Activated naive CD8-positive, alpha-beta T cell treated with anti-CD3 and anti-CD28 coated beads, Interleukin-2, amount 50 U/mL, for 24 hours (primary cell): ENCODE measurements at regions not wholly inside any gene's neighbourhood (a gene's known extent, or its start where the extent isn't known, plus 50 kb on each side); places are given as distances from the start of the nearest gene placed in this dataset.
"Not testable (repeated sequence)": the region's sequence is repeated elsewhere in the genome, so short reads cannot be mapped to it uniquely, and the experiment has no call there.

Experiments used
- ATAC-seq: fragments of 150-1000 bp; cut with Tn5 transposase; one replicate; pipeline ENCODE4 v1.10.0; 2021
- DNase-seq: peaks from one replicate; pipeline ENCODE4 v3.0.0; 2021
- H3K27ac Mint-ChIP-seq: one replicate; pipeline ENCODE4 v1.8.0; 2021; ENCODE audit warnings: mild to moderate bottlenecking, mixed read lengths
- H3K27me3 Mint-ChIP-seq: one replicate; pipeline ENCODE4 v1.8.0; 2021; ENCODE audit warnings: mixed read lengths
- H3K36me3 Mint-ChIP-seq: one replicate; pipeline ENCODE4 v1.8.0; 2021; ENCODE audit warnings: low read depth, mixed read lengths
- H3K4me1 Mint-ChIP-seq: one replicate; pipeline ENCODE4 v1.8.0; 2021; ENCODE audit warnings: mixed read lengths
- H3K4me3 Mint-ChIP-seq: one replicate; pipeline ENCODE4 v1.8.0; 2021; ENCODE audit warnings: mild to moderate bottlenecking, moderate library complexity, mixed read lengths
- H3K9me3 Mint-ChIP-seq: one replicate; pipeline ENCODE4 v1.8.0; 2021; ENCODE audit warnings: mixed read lengths

DNA sequence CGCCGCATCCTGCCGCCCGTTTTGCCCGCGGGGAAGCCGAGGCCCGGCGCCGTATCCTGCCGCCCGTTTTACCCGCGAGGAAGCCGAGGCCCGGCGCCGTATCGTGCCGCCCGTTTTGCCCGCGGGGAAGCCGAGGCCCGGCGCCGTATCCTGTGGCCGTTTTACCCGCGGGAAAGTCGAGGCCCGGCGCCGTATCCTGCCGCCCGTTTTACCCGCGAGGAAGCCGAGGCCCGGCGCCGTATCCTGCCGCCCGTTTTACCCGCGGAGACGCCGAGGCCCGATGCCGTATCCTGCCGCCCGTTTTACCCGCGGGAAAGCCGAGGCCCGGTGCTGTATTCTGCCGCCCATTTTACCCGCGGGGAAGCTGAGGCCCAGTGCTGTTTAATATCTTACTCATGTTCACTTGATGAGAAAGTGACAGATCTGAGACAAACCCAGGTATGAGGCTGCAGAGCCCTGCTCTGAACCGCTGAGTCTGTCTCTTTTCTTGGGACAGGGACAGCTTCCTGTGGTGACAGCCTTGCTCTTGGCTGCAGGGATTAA, 129.4 kb downstream of the CDH26 start:
- no peak overlapping the region for H3K4me3 Mint-ChIP-seq
- peaks cover 10% of the 10 kb centered on the region for H3K27me3 Mint-ChIP-seq
- ATAC-seq: no peak
- DNase-seq: no peak
- H3K9me3 Mint-ChIP-seq: peaks cover under 1% of the 10 kb centered on the region
- no peaks in the 10 kb centered on the region for H3K4me1 Mint-ChIP-seq
- no peak overlapping the region for H3K27ac Mint-ChIP-seq
- no peaks in the 10 kb centered on the region for H3K36me3 Mint-ChIP-seq

DNA sequence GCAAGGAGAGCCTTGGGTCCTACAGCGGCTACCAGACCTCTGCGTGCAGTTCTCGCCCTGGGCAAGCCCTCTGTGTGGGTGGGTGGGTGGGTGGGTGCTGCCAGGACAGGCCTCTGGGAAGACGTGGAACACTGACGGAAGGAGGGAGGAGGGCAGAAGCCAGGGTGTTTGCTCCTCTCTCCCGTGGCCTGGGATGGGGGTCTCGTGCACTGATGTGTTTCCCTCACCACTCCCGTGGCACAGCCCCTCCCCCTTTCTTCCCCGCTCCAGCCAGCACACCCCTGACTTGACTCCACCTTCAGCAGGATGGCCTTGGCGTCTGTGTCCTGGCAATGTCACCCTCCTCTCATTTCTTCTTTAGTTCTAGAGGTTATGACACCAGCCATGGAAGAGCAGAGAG, 130.0 kb downstream of the CDH26 start:
- H3K9me3 Mint-ChIP-seq: peaks cover 6% of the 10 kb centered on the region
- ATAC-seq (no peak), DNase-seq (no peak)
- no peaks in the 10 kb centered on the region for H3K4me1 Mint-ChIP-seq
- no peak overlapping the region for H3K4me3 Mint-ChIP-seq
- no peaks in the 10 kb centered on the region for H3K36me3 Mint-ChIP-seq
- H3K27me3 Mint-ChIP-seq: peaks cover 10% of the 10 kb centered on the region
- no peak overlapping the region for H3K27ac Mint-ChIP-seq

DNA sequence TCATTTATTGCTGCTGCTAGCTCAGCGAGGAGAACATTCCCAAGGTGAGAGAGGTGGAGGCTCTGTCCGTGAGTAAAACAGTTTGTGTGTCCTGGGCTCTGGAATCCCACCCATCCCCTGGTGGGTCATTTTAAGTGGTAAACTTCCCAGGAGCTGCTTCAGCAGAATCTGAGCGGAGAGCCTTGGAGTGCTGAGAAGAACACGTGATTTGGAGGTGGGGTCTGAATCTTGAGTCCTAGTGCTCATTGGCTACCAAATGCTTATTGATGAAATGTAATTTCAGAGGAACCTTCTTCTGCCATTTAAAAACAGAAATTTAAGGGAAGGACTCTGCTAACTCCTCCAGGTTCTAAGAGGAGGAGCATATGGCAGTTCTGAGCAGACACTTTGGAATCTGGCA, 132.4 kb downstream of the CDH26 start:
- Mint-ChIP-seq H3K27me3 (peaks cover 10% of the 10 kb centered on the region), H3K36me3 (no peaks in the 10 kb centered on the region)
- DNase-seq: no peak

DNA sequence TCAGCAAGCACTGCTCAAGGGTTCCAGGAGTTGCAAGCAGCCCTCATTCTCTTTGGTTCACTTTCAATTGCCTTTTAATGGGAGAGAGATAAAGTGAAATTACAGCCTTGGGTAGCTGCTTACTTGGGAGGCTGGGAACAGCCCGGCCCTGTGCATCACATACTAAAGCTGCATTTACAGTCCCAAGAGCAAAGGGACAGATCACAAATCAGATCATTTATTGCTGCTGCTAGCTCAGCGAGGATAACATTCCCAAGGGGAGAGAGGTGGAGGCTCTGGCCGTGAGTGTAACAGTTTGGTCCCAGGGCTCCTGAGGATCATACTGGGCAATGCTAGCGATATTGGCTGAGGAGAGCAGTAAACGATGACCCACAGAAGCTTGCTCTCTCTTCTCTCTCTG, 133.1 kb downstream of the CDH26 start:
- H3K4me3 Mint-ChIP-seq: no peak overlapping the region
- no peak overlapping the region for H3K27ac Mint-ChIP-seq
- no peaks in the 10 kb centered on the region for H3K4me1 Mint-ChIP-seq
- H3K9me3 Mint-ChIP-seq: peaks cover 11% of the 10 kb centered on the region
- no peak for DNase-seq
- no peaks in the 10 kb centered on the region for H3K36me3 Mint-ChIP-seq
- ATAC-seq: no peak
- peaks cover 10% of the 10 kb centered on the region for H3K27me3 Mint-ChIP-seq

More for the DNA sequence above, 132.4 kb downstream of the CDH26 start:
- Mint-ChIP-seq H3K9me3 (peaks cover 11% of the 10 kb centered on the region), H3K4me3 (no peak overlapping the region), H3K27ac (no peak overlapping the region), H3K4me1 (no peaks in the 10 kb centered on the region)
- ATAC-seq: no peak

DNA sequence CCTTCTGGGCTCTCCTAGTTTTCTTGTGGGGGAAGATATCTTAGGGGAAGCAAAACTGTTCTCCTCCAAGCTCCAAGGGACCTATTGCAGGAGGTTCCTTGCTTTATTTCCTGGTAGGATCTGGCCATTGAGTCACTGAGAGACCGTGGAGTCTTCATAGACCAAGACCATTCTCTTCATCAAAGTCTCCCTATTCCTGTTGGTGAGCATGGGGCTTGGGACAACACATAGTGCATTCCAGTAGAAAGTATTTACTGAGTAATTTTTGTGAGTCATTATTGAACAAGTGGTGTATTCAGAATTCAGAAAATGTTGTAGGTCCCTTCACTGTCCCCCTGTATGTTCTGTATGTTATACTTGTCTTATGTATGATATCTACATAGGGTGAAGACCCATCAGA, 133.6 kb downstream of the CDH26 start:
- ATAC-seq: no peak
- Mint-ChIP-seq H3K36me3 (no peaks in the 10 kb centered on the region), H3K4me1 (no peaks in the 10 kb centered on the region), H3K4me3 (no peak overlapping the region), H3K9me3 (peaks cover 11% of the 10 kb centered on the region), H3K27ac (no peak overlapping the region), H3K27me3 (peaks cover 8% of the 10 kb centered on the region)
- no peak for DNase-seq

DNA sequence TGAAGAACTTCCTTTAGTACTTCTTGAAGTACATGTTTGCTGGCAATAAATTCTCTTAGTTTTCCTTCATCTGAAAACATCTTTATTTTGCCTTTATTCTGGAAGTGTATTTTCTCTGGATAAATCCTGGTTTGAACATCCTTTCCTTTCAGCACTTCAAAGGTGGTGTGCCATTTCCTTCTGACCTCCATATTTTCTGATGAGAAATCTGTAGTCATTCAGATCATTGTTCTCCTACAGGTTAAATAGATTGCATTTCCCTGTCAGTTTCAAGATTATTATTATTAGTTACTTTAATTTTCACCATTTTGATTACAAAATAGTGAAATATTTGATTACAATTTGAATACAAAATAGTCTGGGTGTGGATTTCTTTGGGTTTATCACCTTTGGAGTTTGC, 134.5 kb downstream of the CDH26 start:
- Mint-ChIP-seq H3K9me3 (peaks cover 11% of the 10 kb centered on the region), H3K27me3 (peaks cover 4% of the 10 kb centered on the region), H3K4me3 (no peak overlapping the region), H3K36me3 (no peaks in the 10 kb centered on the region), H3K27ac (no peak overlapping the region), H3K4me1 (no peaks in the 10 kb centered on the region)
- no peak for ATAC-seq
- no peak for DNase-seq

DNA sequence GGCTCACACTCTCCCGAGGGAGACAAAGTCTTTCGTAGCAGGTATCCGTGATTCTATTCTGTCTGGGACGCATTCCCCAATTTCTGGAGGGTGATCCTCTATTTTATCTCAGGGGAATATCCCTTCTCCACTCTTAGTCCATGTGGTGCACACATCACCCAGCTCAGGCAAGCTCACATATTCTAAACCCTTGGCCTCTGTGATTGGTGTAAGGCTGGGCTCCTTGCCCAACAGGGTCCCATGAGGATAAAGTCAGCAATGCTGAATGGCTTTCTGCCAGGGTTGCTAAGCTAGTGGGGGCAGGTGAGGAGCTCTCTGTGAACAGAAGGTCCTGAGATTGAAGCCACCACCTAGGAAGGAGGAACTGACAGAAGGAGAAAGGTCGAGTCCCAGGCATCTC, 137.2 kb downstream of the CDH26 start:
- ATAC-seq: no peak
- H3K4me3 Mint-ChIP-seq: no peak overlapping the region
- H3K27ac Mint-ChIP-seq: no peak overlapping the region
- no peaks in the 10 kb centered on the region for H3K4me1 Mint-ChIP-seq
- DNase-seq: no peak
- H3K27me3 Mint-ChIP-seq: peaks cover 2% of the 10 kb centered on the region
- H3K9me3 Mint-ChIP-seq: peaks cover 17% of the 10 kb centered on the region
- no peaks in the 10 kb centered on the region for H3K36me3 Mint-ChIP-seq

DNA sequence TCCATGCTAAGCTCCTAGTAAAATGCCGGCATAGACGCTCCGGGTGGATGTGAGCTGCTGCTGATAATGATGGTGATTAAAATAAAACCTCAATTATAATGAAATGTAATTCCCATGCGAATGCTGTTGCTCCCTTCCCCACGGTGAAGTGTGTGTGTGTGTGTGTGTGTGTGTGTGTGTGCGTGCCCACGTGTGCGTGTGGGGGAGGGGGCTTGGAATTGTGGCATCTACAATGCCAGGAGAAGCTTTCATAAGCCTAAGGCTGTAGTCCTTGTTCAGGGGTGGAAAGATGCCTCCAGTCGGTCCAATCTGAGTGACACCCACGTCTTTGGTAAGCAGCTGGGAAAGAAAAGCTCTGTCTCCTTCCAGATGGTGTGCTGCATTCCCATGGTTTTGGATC, 137.9 kb downstream of the CDH26 start:
- H3K4me1 Mint-ChIP-seq: peaks cover 5% of the 10 kb centered on the region
- H3K9me3 Mint-ChIP-seq: peaks cover 17% of the 10 kb centered on the region

DNA sequence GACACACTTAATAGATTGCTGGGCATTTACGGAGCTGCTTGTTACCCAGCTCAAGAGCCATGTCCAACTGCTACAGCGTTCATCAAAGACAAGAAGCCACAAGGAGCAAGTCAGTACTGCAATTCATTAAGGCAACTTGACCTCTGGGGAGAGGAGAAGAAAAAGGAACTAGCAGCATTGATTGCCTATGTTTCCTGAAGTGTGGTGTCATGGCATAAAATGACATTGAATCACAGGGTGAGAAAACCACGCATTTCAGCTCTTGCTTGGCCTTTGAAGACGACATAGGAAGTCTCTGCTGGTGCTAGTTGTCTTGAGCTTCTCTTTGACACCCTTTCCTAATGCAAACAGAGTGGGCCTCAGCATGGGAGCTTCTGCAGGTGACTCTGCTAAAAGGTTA, 139.1 kb downstream of the CDH26 start:
- no peak overlapping the region for H3K27ac Mint-ChIP-seq
- peaks cover 17% of the 10 kb centered on the region for H3K9me3 Mint-ChIP-seq
- H3K36me3 Mint-ChIP-seq: no peaks in the 10 kb centered on the region
- no peak for DNase-seq
- no peak overlapping the region for H3K4me3 Mint-ChIP-seq
- peaks cover 1% of the 10 kb centered on the region for H3K27me3 Mint-ChIP-seq
- ATAC-seq: no peak
- peaks cover 8% of the 10 kb centered on the region for H3K4me1 Mint-ChIP-seq

More for the DNA sequence above, 137.9 kb downstream of the CDH26 start:
- H3K27ac Mint-ChIP-seq: no peak overlapping the region
- no peaks in the 10 kb centered on the region for H3K36me3 Mint-ChIP-seq
- no peak overlapping the region for H3K4me3 Mint-ChIP-seq
- H3K27me3 Mint-ChIP-seq: peaks cover 2% of the 10 kb centered on the region
- DNase-seq: no peak
- no peak for ATAC-seq

DNA sequence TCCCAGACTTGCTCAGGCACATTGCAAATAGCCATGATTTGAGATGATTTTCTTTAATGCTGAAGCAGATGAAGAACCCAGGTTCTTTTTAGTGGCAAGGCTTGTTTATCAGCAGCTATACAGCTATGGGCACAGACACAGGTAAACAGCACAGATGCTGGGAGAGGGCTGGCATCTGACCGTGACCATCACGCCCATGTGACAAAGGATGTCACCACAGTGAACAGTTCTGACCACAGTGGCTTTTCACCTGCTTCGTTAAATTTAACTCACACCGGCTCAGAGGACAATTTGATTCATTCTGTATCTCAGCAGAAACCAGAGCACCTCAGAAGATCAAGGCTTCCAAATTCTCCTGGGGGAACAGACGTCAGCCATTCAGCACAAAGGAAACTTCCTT, 142.6 kb downstream of the CDH26 start:
- DNase-seq: no peak
- Mint-ChIP-seq H3K27me3 (no peaks in the 10 kb centered on the region), H3K9me3 (peaks cover 6% of the 10 kb centered on the region), H3K36me3 (no peaks in the 10 kb centered on the region), H3K4me3 (no peak overlapping the region), H3K4me1 (peaks cover 8% of the 10 kb centered on the region), H3K27ac (no peak overlapping the region)
- no peak for ATAC-seq

DNA sequence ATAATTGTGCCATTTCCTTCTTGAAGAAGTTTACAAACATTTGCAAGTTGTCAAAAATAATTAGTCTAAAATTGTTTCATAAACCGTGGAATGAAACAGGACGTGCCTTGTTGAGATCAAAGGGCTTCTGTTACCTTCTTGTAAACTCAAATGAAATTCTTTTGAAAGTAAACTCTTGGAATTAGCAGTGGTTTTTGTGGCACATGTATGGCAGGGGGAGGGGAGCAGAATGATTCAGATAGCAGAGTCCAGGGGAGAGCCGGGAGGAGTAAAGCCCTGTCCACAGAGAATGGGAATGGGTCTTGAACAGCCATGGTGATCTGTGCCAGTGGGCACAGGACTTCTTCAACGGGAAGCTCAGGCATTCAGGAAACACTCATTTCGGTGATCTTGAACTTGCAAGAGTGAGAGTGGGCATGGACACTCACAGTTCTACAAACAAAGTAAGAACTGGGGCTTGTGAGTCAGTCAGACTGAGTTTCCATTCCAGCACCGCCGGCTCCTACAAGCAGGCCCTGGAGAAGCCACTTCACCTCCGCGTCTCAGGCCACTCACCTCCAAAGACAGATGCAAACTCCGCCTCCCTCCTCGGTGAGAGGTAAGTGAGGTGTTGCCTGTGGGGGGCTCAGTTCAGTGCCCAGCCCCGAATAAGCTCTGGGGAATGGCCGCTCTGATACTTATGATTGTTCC, 143.1 kb downstream of the CDH26 start:
- no peak for DNase-seq
- peaks cover 8% of the 10 kb centered on the region for H3K4me1 Mint-ChIP-seq

DNA sequence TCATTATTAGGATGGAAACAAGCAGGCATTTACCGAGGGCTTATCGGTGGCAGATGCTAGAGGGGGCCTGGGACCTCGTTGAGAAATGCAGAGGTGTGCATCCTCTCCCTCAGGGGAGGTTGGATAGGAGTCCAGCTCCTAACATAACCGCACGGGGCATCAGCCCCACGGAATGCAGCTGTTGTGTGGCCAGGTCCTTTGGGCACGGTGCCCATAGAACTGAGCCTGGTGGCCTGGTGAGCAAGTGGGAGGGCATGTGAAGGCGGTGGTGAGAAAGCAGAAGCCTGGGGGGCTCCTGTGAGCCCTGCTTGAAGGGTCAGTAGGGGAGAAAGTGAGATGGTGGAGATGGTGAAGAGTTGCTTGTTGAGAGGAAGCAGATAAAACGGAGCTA, 143.7 kb downstream of the CDH26 start:
- no peak overlapping the region for H3K27ac Mint-ChIP-seq
- DNase-seq: no peak
- H3K4me1 Mint-ChIP-seq: peaks cover 8% of the 10 kb centered on the region
- ATAC-seq: no peak
- peaks cover 6% of the 10 kb centered on the region for H3K9me3 Mint-ChIP-seq
- no peak overlapping the region for H3K4me3 Mint-ChIP-seq
- no peaks in the 10 kb centered on the region for H3K36me3 Mint-ChIP-seq
- no peaks in the 10 kb centered on the region for H3K27me3 Mint-ChIP-seq

More for the DNA sequence above, 143.1 kb downstream of the CDH26 start:
- Mint-ChIP-seq H3K9me3 (peaks cover 6% of the 10 kb centered on the region), H3K36me3 (no peaks in the 10 kb centered on the region), H3K27me3 (no peaks in the 10 kb centered on the region), H3K27ac (no peak overlapping the region), H3K4me3 (no peak overlapping the region)
- ATAC-seq: no peak

DNA sequence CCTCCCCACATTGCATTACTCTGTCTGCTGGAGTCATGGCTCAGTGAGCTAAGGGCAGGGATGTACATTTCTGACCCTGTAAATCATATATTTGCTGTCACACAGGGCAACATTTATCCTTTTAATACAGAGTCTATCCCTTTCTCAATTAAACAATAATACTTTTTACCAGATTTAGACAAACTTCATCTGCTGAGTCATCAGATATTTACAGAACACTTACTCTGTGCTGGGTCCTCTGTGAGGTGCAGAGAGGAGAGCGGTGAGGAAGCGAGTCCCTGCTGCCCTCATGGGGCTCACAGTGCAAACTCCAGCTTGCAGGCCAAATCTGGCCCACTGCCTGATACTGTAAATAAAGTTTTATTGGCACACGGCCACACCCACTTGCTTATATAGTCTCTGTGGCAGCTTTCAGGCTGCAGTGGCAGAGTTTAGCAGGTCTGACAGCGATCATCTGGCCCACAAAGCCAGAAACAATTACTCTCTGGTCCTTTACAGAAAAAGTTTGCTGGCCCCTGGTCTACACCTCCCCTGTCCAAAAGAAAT, 144.5 kb downstream of the CDH26 start:
- no peak for ATAC-seq
- peaks cover 8% of the 10 kb centered on the region for H3K4me1 Mint-ChIP-seq
- no peaks in the 10 kb centered on the region for H3K27me3 Mint-ChIP-seq
- H3K36me3 Mint-ChIP-seq: no peaks in the 10 kb centered on the region
- H3K27ac Mint-ChIP-seq: no peak overlapping the region
- H3K4me3 Mint-ChIP-seq: no peak overlapping the region
- H3K9me3 Mint-ChIP-seq: peaks cover 6% of the 10 kb centered on the region
- no peak for DNase-seq

DNA sequence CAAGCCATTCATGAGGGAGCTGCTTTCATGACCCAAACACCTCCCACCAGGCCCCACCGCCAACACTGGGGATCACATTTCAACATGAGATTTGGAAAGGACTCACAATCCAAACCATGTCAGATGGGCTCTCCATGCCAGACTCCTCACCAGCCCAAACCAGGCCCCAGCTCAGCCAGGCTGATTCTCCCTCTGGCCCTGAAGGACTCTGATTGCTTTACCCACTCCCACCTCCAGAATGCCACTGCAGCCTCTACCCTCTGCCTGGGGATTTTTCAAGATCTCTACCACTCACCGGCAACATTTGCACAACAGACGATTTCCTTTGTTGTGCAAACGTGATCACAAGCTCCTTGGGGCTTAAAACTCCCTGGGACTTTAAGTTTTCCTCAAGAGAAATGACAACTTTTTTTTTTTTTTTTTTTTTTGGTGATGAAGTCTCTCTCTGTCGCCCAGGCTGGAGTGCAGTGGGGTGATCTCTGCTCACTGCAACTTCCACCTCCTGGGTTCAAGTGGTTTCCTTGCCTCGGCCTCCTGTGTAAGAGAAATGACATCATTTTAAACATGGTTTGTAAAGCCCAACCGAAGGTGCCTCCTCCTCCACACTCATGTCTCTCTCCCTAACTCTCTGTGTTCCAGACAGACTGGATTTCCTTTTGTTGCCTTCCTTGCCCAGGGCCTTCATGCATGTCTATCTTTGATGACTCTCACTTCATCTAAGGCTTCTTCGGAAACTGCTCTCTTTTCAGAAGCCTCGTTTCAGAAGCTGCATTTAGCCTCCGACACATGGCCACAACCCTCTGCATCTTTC, 147.0 kb downstream of the CDH26 start:
- Mint-ChIP-seq H3K36me3 (no peaks in the 10 kb centered on the region), H3K9me3 (no peaks in the 10 kb centered on the region), H3K4me1 (peaks cover 8% of the 10 kb centered on the region), H3K27ac (no peak overlapping the region), H3K4me3 (no peak overlapping the region), H3K27me3 (no peaks in the 10 kb centered on the region)
- ATAC-seq (no peak), DNase-seq (no peak)

DNA sequence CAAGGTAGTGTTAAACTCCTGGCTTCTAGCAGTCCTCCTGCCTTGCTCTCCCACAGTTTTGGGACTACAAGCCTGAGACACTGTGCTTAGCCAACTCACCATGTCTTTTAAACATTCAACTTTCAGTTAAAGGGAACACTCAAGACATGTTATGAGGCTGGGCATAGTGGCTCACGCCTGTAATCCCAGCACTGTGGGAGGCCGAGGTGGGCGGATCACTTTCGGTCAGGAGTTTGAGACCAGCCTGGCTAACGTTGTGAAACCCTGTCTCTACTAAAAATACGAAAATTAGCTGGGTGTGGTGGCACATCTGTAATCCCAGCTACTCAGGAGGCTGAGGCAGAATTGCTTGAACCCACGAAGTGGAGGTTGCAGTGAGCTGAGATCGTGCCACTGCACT, 148.0 kb downstream of the CDH26 start:
- H3K9me3 Mint-ChIP-seq, H3K4me1 Mint-ChIP-seq, H3K27ac Mint-ChIP-seq, H3K36me3 Mint-ChIP-seq, DNase-seq, ATAC-seq, H3K4me3 Mint-ChIP-seq, H3K27me3 Mint-ChIP-seq: not testable (repeated sequence)
